MV-4-11 (cell line): ENCODE measurements at regions not wholly inside any gene's neighbourhood (a gene's known extent, or its start where the extent isn't known, plus 50 kb on each side); places are given as distances from the start of the nearest gene placed in this dataset.

Experiments
- DNase-seq: peaks from one replicate; lab custom pipeline; 2025; lab: John Stamatoyannopoulos, UW

- DNase-seq, result no peak
These were observed 97.7 kb downstream of the SOCS6 start for GRCh38 chr18:70386582-70386981.

- DNase-seq, result no peak
These were observed 96.6 kb downstream of the SOCS6 start for GRCh38 chr18:70385474-70385873.

- DNase-seq, result no peak
These were observed 95.4 kb downstream of the SOCS6 start for GRCh38 chr18:70384181-70384790.

GRCh38 chr18:70382992-70383717 is 94.3 kb downstream of the SOCS6 start:
- no peak for DNase-seq

GRCh38 chr18:70382017-70382416 is 93.2 kb downstream of the SOCS6 start:
- peak; percentile 41 for DNase-seq

- DNase-seq, result peak; percentile 50
These were observed 92.4 kb downstream of the SOCS6 start for GRCh38 chr18:70380915-70381896.
